GM18499 (cell line): ENCODE measurements at regions not wholly inside any gene's neighbourhood (a gene's known extent, or its start where the extent isn't known, plus 50 kb on each side); places are given as distances from the start of the nearest gene placed in this dataset.

Source experiments
- ATAC-seq: cut with Tn5 transposase; IDR thresholded peaks from one replicate; pipeline ENCODE4 v1.9.1; 2021; ENCODE audit warnings: moderate number of reproducible peaks; ENCODE audit not compliant: insufficient read depth, unreplicated experiment

DNA sequence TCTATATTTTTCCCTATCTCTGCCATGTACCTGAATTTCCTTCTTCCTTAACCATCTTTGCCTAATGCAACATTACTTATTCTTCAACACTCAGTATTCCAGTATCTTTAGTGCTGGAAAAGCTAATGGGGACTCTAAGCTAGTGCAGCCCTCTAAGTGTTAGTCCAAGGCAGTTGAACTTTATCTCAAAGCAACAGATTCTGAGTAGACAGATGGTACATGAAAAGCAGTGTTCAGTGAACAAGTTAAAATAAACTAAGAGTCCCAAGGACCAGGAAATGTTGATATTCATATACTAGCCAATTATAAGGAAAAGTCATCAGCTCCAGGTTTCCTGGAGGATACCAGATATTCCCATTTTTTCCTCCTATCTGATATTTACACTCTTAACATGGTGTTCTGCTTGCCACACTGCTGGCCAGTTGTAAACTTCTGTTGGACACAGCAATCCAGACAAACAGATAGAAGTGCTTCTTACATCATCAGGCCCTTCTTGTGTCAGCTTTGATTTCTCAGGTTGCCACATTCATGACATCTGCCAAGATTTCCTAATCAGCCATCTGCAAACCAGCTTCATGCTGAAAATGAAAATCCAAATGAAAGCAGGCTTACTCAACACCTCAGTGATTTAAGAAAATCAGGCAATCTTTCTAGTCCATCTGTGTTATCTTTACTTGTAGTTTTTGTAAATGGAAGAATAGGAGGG lies 255.9 kb upstream of the POU2AF2 start:
- ATAC-seq = no peak

DNA sequence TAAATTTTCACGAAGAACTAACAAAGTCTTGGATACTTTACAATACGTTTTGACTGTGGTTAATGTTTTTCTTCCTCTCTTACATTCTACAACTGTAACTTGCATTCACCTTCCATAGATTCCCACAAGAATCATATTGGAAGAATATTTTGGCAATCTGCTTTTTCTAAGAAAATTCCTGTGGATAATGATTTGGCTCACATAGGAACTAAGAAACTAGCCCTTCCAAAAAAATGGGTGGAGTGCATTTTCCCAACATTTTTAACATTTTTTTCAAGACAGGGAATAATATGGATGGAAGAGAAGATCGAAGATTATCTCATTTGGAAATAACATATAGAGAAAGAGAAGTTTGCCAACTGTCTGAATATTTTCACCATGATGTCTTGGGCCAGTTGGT lies 256.9 kb upstream of the POU2AF2 start:
- no peak for ATAC-seq

DNA sequence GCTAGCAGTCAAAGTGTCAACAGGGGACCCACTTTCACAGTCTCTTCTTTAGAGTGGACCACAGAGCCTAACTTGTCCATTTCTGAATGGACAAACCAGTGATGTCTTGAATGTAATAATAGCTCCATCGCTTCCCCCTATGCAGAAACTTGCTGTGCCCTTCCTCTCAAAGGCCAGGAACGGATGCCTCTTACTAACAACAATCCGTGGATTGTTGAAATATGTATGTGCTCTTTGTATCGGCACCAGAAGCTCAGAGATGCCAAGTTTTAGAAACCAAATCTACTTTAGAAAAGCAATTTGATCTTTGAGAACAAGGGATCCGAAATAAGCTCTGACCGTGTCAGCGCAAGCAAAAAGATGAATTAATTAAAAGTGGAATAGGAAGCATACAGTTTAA lies 259.5 kb upstream of the POU2AF2 start:
- ATAC-seq = no peak

DNA sequence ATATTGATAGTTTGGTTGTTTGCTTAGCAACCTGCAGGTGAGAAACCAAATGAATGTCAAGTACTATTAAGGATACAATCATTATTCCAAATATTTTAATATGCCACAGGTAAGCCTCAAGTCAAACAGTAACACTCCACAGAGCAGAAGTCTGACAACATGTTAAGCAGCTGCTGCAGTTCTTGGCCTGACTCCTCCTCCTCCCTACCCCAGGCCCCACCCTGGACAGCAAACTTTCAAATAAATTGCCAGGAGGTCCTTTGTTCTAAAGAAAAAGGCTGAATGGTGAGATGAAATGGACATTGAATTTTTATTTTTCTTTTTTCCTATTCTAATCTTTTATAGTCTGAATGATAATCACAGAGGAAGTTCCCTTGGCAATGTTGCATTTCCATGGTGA lies 260.0 kb upstream of the POU2AF2 start:
- ATAC-seq = no peak

DNA sequence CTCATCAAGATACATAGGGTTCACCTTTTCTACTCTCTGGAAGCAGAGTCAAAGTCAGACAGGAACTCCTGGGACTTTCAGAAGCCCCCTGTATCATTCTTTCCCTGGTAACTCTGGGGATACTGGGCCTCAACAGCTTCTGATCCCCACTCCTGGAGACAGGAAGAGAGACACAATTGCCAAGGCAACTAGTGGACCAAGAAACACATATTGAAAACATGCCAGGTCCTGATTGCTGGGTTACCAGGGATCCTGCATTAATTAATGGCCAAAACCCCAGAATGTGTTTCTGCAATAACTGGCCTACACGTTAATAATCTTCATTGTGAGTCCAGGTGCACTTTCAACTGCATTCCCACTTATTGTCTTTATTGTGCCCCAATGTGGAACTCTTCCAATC lies 260.8 kb upstream of the POU2AF2 start:
- ATAC-seq = no peak

DNA sequence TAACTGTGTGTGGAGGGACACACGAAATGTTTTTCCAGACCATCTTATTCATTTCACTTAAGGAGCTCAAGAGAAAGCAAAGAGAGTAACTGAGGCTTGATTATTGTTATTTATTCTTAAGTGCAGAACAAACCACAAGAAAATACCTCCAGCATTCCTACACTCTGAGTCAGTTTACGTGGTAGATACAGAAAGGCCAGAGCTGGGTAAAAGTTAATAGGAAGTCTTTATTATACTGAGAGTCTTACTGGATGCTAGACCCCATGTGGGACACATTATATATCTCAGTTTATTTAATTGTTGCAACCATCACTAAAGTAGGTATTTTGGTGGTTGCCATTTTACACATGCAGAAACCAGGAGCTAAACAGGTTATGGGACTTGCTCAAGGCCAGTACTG lies 261.4 kb upstream of the POU2AF2 start:
- ATAC-seq = no peak

DNA sequence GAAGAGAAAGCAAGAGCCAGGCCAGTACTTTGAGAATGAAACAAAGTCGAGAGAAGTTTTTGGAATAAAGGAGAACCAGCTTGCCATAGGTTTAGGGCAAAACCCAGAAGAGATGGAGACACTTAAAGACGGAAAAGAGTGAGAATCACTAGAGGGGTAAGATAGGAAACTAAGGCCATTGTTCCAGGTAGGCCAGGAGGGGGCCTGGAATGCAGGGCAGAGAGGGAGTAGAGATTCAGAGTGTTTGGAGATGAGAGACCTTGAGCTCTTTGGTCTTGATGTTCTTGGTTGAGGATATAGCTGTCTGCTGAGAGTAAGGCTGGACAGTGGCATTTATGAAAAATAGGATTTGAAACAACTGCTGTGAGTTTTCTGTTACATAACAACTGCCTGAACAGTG lies 263.3 kb upstream of the POU2AF2 start:
- no peak for ATAC-seq

DNA sequence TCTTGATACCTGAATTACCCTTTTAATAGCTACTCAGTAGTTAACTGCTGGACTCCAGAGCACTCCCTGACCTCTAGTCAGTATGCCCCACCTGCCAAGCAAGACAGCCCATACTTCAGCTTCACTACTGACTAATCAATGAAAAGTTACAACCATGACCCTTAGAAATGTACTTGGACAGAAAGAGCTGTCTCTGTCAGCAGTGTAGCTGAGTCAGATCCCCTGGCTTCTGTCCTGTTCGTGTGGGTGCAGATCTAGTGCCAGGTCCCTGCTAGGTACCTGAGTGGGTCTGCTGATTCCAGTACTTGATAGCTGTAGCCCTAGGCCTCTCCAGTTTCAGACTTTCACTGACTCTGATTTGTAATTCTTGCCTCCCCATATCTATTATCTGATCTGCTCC lies 265.8 kb upstream of the POU2AF2 start:
- ATAC-seq = no peak

DNA sequence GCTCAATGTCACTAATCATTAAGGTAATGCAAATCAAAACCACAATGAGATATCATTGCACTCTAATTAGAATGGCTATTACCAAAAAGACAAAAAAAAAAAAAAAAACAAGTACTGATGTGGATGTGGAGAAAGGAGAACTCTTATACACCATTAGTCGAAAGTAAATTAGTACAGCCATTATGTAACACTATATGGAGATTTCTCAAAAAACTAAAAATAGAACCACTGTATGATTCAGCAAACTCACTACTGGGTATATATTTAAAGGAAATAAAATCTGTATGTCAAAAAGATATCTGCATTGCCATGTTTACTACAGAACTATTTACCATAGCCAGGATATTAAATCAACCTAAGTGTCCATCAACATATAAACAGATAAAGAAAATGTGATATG lies 265.4 kb upstream of the ARHGAP20 start:
- no peak for ATAC-seq

DNA sequence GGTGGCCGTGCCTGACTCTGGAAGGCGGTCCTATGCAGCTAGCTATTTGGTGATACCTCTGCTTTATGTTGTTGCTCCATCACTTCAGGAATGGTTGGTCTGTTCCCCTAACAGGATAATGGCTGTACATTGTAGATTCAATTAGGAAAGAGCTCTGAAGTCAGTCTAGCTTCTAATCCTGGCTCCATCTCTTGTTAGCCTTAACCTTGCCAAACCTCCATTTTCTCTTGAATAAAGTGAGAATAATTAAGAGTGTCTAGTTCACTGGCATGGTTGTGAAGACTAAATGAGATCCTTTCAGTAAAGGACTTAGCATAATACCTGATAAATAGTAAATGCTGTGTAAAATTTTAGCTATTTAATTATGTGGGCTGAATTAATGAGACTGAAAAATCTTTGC lies 262.5 kb upstream of the ARHGAP20 start:
- no peak for ATAC-seq

DNA sequence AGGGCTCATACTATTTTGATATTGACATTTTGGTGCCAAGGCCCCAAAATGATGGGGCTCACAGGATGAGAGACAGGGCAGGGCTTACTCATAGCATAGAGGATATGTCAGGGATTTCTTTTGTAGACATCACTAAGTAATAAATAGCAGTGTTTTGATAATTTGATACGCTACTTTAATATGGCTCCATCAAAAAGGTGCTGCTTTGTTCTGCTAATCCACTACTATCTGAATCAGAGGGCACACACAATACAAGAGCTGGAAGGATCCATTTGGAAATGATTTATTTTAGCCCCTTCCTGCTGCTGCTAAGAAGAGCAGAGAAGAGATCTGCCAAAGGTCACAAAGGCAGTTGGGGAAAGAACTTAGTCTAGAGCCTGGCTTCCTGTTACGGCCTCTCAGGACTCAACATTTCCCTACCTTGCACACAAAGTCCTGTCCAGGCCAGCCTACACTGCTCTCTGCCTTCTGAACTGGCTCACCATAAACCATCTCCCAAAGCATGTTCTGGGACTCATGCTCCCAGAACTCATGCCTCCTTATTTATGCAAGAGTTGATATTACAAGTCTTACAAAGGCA lies 261.3 kb upstream of the ARHGAP20 start:
- ATAC-seq = no peak

DNA sequence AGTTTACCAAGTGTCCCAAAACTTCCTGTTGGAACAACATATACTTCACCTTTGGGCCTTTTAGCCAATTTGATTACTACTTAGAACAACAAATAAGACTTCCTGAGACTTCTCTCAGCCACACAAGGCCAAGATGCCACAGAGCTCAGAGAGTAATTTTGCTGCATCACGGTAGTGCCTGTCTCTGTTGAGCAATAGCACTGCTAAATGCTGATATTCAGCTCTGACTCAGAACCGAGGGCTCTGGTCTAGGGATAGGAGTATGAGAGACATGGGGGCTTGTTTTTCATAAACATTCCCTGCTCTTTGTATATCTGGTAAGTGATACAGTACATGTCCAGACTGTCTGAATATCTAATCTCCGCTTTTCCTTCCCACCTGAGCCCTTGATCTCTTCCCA lies 260.4 kb upstream of the ARHGAP20 start:
- ATAC-seq = no peak

DNA sequence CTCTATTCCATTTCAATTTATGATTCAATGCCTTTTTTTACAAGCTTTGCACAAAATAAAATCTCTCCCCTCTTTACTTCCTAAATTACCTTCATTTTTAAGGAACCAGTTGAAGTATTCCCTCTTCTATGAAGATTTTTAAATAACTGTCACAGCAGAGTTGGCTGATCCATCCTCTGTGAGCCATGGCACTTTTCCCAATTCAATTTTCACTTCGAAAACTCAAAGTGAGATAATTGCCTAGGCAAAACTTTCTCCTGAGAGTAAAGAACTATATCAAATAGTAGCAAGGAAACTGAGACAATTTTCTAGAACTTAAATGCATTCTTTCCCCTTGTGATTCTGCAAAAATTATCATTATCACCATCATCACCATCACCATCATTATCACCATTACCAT lies 259.9 kb upstream of the ARHGAP20 start:
- no peak for ATAC-seq

DNA sequence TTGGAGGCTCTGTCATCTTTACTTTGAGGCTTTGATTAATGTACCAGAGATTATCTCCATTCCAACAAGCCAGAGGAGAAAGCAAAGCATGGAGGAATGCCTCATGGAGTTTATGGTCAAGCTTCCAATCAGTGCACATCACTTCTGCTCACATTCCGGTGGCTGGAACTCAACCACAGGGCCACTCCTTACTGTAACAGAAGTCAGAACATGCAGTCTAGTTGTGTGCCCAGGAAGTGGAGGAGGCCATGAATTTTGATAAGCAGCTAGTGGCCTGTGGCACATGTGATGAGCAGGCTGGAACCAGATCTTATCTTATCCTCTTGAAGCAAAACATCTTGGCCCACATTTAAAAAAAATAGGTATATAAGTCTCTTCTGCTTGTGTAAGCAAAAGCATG lies 258.9 kb upstream of the ARHGAP20 start:
- no peak for ATAC-seq

DNA sequence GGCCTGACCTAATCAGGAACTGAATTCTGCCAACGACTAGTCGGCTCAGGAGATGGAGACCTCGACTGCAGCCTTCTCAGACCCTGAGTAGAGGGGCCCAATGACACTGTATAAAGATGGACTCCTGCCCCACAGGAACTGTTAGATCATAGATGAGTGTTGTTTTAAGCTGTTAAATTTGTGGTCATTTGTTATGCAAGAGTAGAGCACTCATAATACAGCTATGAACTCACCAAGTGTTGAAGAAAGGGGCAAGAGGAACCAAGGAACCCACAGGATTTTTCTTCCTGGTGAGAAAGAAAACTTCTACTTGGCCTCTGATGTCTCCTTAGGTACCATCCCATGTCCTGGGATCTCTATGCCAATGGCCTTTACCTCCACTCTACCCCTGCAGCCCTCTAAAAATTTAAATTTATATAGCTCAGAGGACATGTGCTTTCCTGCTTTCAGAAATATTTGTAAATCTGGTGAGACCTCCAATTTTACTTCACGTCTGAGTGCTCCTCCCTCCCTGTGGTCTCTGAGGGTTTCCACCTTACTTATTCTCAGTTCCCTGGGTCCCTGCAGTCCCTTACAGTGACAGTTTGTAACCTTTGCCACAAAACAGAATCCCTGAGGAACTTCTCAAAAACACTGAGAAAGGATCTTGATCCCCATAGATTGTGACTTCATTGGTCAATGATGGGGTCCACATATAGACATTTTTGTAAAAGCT lies 256.3 kb upstream of the ARHGAP20 start:
- no peak for ATAC-seq

DNA sequence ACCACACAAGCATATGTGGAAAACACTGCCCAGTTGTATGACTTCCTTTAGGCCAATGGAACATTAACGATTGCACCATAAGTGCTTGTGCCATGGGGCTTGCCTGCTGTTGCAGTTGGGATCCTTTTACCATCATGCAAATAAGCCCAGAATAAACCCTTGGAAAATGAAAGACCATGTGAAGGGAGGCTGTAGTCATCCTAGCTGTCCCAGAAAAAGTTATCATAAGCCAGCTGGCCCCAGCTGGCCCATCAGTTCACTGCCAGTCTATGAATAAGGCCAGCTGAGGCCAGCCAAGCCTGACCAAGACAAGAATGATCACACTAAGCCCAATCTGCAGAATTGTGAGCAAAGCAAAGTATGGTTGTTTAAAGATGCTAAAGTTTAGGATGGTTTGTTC lies 253.9 kb upstream of the ARHGAP20 start:
- no peak for ATAC-seq

DNA sequence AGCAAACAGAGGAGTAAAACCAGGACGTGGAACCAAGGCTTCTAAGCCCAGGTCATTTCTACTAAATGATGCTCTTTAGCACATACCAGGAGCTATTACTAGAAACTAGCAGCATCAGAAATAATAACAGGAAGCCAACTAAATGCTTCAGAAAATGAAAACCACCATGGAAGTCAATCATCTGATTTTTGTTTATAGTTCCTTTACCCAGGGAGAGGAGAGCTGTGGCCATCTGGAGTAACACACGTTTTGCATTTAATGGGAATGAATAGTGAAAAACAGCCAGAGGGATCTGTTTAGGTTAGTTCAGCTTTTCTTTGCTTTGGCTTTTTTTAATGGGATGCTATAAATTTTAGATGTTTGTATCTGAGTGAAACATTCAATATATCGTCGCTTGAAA lies 250.7 kb upstream of the ARHGAP20 start:
- ATAC-seq = no peak

DNA sequence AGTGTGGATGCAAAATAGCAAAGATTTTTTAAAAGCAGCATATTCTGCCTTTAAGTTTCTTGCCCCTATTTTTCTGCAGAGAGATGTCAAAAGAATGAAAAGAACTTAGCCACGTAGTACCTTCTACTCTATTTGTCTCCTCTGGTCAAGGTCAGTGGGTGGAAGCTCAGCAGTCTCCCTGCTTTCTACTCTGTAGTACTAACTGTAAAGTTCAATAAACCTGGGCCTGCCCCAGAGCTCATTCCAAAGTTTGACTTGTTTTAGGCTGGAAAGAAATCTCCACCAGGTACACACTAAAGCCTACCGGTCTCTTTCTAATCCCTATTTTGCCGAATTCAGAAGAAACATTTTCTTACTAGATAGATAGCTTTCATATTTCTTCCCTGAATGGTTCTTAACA lies 247.9 kb upstream of the ARHGAP20 start:
- ATAC-seq = no peak

DNA sequence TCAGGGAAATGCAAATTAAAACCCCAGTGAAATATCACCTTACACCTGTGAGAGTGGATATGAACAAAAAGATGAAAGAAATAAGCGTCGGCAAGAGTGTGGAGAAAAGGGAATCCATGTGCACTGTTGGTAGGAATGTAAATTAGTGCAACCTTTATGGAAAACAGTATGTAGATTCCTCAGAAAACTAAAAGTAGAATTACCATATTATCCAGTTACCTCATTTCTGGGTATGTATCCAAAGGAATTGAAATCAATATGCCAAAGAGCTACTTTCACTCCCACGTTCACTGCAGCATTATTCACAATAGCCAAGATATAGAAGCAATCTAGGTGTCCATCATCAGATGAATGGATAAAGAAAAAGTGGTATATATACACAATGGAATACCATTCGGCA lies 246.0 kb upstream of the ARHGAP20 start:
- no peak for ATAC-seq

DNA sequence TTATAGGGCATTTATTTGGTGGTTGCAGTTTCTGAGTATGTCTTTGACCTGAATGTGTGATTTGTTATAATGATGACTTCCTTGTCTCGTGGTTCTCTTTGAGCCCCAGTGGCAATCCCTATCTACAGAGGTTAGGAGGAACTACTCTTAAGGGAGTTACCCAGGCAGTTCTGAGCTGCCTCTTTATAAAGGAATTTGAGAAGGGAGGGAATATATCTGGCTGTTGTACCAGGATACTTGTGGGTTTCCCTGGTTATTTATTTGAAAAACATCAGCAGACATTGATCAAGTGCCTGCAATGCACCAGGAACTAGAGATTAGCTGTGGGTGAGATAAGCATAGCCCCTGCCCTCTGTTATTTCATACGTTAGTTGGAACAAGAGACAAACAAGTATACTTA lies 243.5 kb upstream of the ARHGAP20 start:
- ATAC-seq = no peak

DNA sequence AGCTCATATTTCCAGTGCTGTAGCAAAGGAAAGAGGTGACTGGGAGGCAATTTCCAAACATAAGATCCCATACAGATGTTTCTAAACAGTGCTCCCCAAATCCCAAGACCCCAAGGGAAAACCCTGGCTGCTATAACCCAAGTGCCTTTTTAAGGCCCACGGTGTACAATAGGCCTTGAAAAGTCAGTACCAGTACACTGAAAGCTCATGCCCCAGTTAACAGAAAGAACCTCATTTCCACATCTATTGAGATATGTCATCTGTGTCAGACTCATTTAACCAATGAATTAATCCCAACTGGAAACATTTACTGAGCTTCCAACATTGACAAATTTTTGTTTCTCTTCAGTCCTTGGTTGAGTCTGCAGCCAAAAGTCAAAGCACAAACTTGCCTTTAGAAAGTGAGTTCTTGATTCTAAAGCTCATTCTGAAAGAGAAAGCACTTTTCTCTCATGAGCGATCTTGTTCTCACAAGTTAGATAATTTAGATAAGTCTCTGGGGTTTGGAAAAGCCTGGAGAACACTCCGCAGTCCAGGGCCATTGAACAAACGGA lies 239.8 kb upstream of the ARHGAP20 start:
- no peak for ATAC-seq
